Endodermal cell (in vitro differentiated cells): ENCODE measurements at regions not wholly inside any gene's neighbourhood (a gene's known extent, or its start where the extent isn't known, plus 50 kb on each side); places are given as distances from the start of the nearest gene placed in this dataset.

ENCODE experiments used
- DNase-seq: peaks from one replicate; pipeline ENCODE4 v3.0.0-alpha.2; 2017
- H3K27ac ChIP-seq: 2 replicates; pipeline ENCODE4 v1.5.1; 2013; ENCODE audit warnings: mild to moderate bottlenecking, low read depth, low read length, moderate library complexity
- H3K27me3 ChIP-seq: 2 replicates; pipeline ENCODE4 v1.6.1; 2013; ENCODE audit warnings: mild to moderate bottlenecking, low read length, moderate library complexity; ENCODE audit not compliant: insufficient read depth, control insufficient read depth, poor library complexity, severe bottlenecking
- H3K36me3 ChIP-seq: 2 replicates; pipeline ENCODE4 v1.7.0; 2013; ENCODE audit warnings: mild to moderate bottlenecking, low read length, moderate library complexity; ENCODE audit not compliant: control insufficient read depth, insufficient read depth
- H3K4me1 ChIP-seq: one replicate; pipeline ENCODE4 v1.7.0; 2013; ENCODE audit warnings: low read length; ENCODE audit not compliant: control insufficient read depth, insufficient read depth
- H3K4me3 ChIP-seq: 2 replicates; pipeline ENCODE4 v1.5.1; 2013; ENCODE audit warnings: mild to moderate bottlenecking, low read length, moderate library complexity
- H3K9ac ChIP-seq: 2 replicates; pipeline ENCODE4 v1.6.1; 2013; ENCODE audit warnings: mild to moderate bottlenecking, low read length, moderate library complexity; ENCODE audit not compliant: poor library complexity, severe bottlenecking; ENCODE audit errors: extremely low read depth
- H3K9me3 ChIP-seq: 2 replicates; pipeline ENCODE4 v1.6.1; 2013; ENCODE audit warnings: mild to moderate bottlenecking, low read length, moderate library complexity; ENCODE audit not compliant: control insufficient read depth
- H3K27ac Mint-ChIP-seq: 2 replicates; pipeline ENCODE4 v1.8.0; 2020; ENCODE audit warnings: mixed read lengths
- H3K27me3 Mint-ChIP-seq: 2 replicates; pipeline ENCODE4 v1.8.0; 2021; ENCODE audit warnings: mild to moderate bottlenecking, mixed read lengths; ENCODE audit not compliant: insufficient read depth
- H3K36me3 Mint-ChIP-seq: 2 replicates; pipeline ENCODE4 v1.8.0; 2020; ENCODE audit warnings: low read depth, mixed read lengths
- H3K4me1 Mint-ChIP-seq: 2 replicates; pipeline ENCODE4 v1.8.0; 2020; ENCODE audit warnings: mixed read lengths
- H3K4me3 Mint-ChIP-seq: 2 replicates; pipeline ENCODE4 v1.8.0; 2020; ENCODE audit warnings: mild to moderate bottlenecking, moderate library complexity, mixed read lengths
- H3K9me3 Mint-ChIP-seq: 2 replicates; pipeline ENCODE4 v1.8.0; 2020; ENCODE audit warnings: mild to moderate bottlenecking, mixed read lengths
- WGBS, 2 experiments: methylation state at CpG; one replicate each; pipeline versions ENCODE4 v1.1.5 to v1.1.7; 2013; ENCODE audit warnings: missing lambda C conversion rate in 2 of 2, mixed read lengths in 1 of 2; ENCODE audit not compliant: insufficient coverage in 1 of 2, insufficient read length in 1 of 2; 5-methylcytosine and 5-hydroxymethylcytosine counted together
- TF ChIP-seq, protein P1 (sequence below): fragments of 200-600 bp; sonication (generic); conservative IDR thresholded peaks from 2 replicates; pipeline ENCODE4 v1.5.0; 2021; ENCODE audit warnings: antibody characterized with exemption, mild to moderate bottlenecking

DNA sequence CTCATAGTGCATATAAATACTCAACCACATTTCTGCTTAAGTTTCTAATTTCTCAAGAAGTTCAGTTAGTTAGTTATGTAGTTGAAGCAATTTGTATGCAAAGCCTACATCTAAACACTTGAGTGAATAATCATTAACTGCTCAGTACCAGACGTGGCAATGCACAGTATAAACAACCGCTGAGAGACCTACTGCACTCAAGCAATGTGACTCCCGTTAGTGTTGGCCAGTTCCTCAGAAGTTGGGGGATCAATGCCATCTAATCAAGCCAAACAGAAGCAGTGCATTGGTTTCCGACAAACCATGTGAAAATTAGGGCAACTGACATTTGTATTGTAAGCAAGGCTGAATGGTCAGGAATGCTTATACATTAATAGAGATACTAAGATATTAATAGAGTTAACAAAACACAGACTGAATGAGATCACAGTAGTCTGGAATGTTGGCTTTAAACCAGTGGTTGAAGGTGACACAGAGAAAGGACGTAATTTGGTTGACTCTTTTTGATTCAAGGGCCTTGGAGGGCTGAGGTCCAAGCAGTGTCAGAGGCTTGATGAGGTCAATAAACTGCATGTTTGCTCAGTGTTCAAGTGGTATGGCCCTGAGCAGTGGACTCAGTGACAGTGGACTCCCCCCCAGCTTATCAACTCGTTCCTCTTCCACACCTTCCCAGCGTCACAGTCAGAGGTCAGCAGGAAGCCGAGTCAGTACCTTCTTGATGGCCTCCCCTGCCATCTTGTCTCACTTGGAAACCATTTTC is 255.5 kb downstream of the CTH start:
- Histone ChIP-seq H3K4me3 (no peak overlapping the region), H3K4me1 (no peaks in the 10 kb centered on the region), H3K9ac (no peak overlapping the region), H3K27ac (no peak overlapping the region), H3K36me3 (no peaks in the 10 kb centered on the region), H3K27me3 (no peaks in the 10 kb centered on the region), H3K9me3 (no peaks in the 10 kb centered on the region)
- 81 to 86% methylated on average over 7 to 8 of the region's 8 CpGs for WGBS, 2 experiments
- H3K4me1 Mint-ChIP-seq = no peaks in the 10 kb centered on the region
- no peaks in the 10 kb centered on the region for H3K36me3 Mint-ChIP-seq
- no peak for DNase-seq
- no peak overlapping the region for H3K4me3 Mint-ChIP-seq
- no peaks in the 10 kb centered on the region for H3K9me3 Mint-ChIP-seq
- no peak overlapping the region for H3K27ac Mint-ChIP-seq
- TF ChIP-seq, protein P1, sequence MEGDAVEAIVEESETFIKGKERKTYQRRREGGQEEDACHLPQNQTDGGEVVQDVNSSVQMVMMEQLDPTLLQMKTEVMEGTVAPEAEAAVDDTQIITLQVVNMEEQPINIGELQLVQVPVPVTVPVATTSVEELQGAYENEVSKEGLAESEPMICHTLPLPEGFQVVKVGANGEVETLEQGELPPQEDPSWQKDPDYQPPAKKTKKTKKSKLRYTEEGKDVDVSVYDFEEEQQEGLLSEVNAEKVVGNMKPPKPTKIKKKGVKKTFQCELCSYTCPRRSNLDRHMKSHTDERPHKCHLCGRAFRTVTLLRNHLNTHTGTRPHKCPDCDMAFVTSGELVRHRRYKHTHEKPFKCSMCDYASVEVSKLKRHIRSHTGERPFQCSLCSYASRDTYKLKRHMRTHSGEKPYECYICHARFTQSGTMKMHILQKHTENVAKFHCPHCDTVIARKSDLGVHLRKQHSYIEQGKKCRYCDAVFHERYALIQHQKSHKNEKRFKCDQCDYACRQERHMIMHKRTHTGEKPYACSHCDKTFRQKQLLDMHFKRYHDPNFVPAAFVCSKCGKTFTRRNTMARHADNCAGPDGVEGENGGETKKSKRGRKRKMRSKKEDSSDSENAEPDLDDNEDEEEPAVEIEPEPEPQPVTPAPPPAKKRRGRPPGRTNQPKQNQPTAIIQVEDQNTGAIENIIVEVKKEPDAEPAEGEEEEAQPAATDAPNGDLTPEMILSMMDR = no peak
- H3K27me3 Mint-ChIP-seq = no peaks in the 10 kb centered on the region

- Histone ChIP-seq H3K9me3 (no peaks in the 10 kb centered on the region), H3K4me3 (no peak overlapping the region), H3K4me1 (no peaks in the 10 kb centered on the region), H3K27me3 (no peaks in the 10 kb centered on the region), H3K9ac (no peak overlapping the region), H3K36me3 (no peaks in the 10 kb centered on the region), H3K27ac (no peak overlapping the region)
- no peaks in the 10 kb centered on the region for H3K36me3 Mint-ChIP-seq
- H3K27ac Mint-ChIP-seq = no peak overlapping the region
- no peaks in the 10 kb centered on the region for H3K4me1 Mint-ChIP-seq
- H3K27me3 Mint-ChIP-seq = no peaks in the 10 kb centered on the region
- no peak overlapping the region for H3K4me3 Mint-ChIP-seq
- DNase-seq = no peak
- H3K9me3 Mint-ChIP-seq = no peaks in the 10 kb centered on the region
- TF ChIP-seq, protein P1 = no peak
These were observed 256.6 kb downstream of the CTH start for GRCh38 chr1:70667494-70668170.

- H3K36me3 Mint-ChIP-seq = no peaks in the 10 kb centered on the region
- peaks cover 21% of the 10 kb centered on the region for H3K4me1 Mint-ChIP-seq
- Histone ChIP-seq H3K36me3 (no peaks in the 10 kb centered on the region), H3K4me1 (peaks cover 14% of the 10 kb centered on the region), H3K4me3 (no peak overlapping the region), H3K27ac (no peak overlapping the region), H3K9ac (no peak overlapping the region), H3K27me3 (no peaks in the 10 kb centered on the region), H3K9me3 (no peaks in the 10 kb centered on the region)
- WGBS, 2 experiments = 73 to 92% methylated on average over 2 to 4 of the region's 4 CpGs
- no peaks in the 10 kb centered on the region for H3K9me3 Mint-ChIP-seq
- no peak overlapping the region for H3K4me3 Mint-ChIP-seq
- TF ChIP-seq, protein P1 = no peak
- DNase-seq = peak; percentile 58
- no peak overlapping the region for H3K27ac Mint-ChIP-seq
- no peaks in the 10 kb centered on the region for H3K27me3 Mint-ChIP-seq
These were observed 259.9 kb downstream of the CTH start for GRCh38 chr1:70671006-70671405.
